Loucy (cell line): ENCODE measurements at regions not wholly inside any gene's neighbourhood (a gene's known extent, or its start where the extent isn't known, plus 50 kb on each side); places are given as distances from the start of the nearest gene placed in this dataset.

Source experiments
- CTCF ChIP-seq: fragments of 200-600 bp; sonication (generic); conservative IDR thresholded peaks from 2 replicates; pipeline ENCODE4 v1.5.1; 2014; ENCODE audit warnings: mild to moderate bottlenecking, antibody characterized with exemption, low read length
- EZH2phosphoT487 ChIP-seq: fragments of 200-600 bp; IDR thresholded peaks from 2 replicates; pipeline ENCODE4 v1.6.1; 2018; ENCODE audit warnings: antibody characterized with exemption, mild to moderate bottlenecking, moderate library complexity, borderline replicate concordance

GRCh38 chr12:91883811-91884210 is 261.8 kb downstream of the BTG1 start:
- TF ChIP-seq CTCF = no peak
- TF ChIP-seq EZH2phosphoT487 = no peak
